Transverse colon (tissue), 4 donors: ENCODE measurements at regions not wholly inside any gene's neighbourhood (a gene's known extent, or its start where the extent isn't known, plus 50 kb on each side); places are given as distances from the start of the nearest gene placed in this dataset.

ENCODE experiments used
- DNase-seq: peaks from one replicate; pipeline ENCODE4 v3.0.0-alpha.2; 2019
- H3K27ac ChIP-seq, 4 donors: fragments of 200-600 bp; sonication (generic); 2 replicates each; pipeline ENCODE4 v1.5.1; 2016 to 2018; ENCODE audit warnings: inconsistent platforms in 4 of 4
- H3K27me3 ChIP-seq: fragments of 200-600 bp; sonication (generic); 2 replicates; pipeline ENCODE4 v1.5.1; 2017; ENCODE audit warnings: inconsistent platforms
- H3K36me3 ChIP-seq, 4 donors: fragments of 200-600 bp; sonication (generic); 2 replicates each; pipeline ENCODE4 v1.5.1; 2017 to 2019; ENCODE audit warnings: inconsistent platforms in 4 of 4
- H3K4me1 ChIP-seq, 4 donors: fragments of 200-600 bp; sonication (generic); 2 replicates each; pipeline ENCODE4 v1.5.1; 2017 to 2020; ENCODE audit warnings: inconsistent platforms in 4 of 4
- H3K4me3 ChIP-seq, 4 donors: fragments of 200-600 bp; sonication (generic); 1 replicate in 1 of 4; 2 replicates in 3 of 4; pipeline versions ENCODE4 v1.5.1 to v1.6.1; 2017 to 2019; ENCODE audit warnings: inconsistent platforms in 4 of 4
- H3K9me3 ChIP-seq, 2 donors: fragments of 200-600 bp; sonication (generic); 2 replicates each; pipeline ENCODE4 v1.5.1; 2017 to 2019; ENCODE audit warnings: inconsistent platforms in 2 of 2
- EP300 ChIP-seq: sonication (generic); formaldehyde crosslinking; IDR thresholded peaks from one replicate; pipeline ENCODE4 v1.6.1; 2017; ENCODE audit warnings: antibody characterized with exemption, low read depth
- POLR2A ChIP-seq: fragments of 450-650 bp; IDR thresholded peaks from one replicate; pipeline ENCODE4 v1.6.1; 2016; ENCODE audit warnings: antibody characterized with exemption, mild to moderate bottlenecking, moderate library complexity
- POLR2AphosphoS5 ChIP-seq, 3 donors: sonication (generic); formaldehyde crosslinking; IDR thresholded peaks; one replicate each; pipeline ENCODE4 v1.6.1; 2016; ENCODE audit warnings: antibody characterized with exemption in 3 of 3
- WGBS, 2 donors: methylation state at CpG; one replicate each; pipeline ENCODE4 v1.1.5; 2018; ENCODE audit warnings: low coverage in 1 of 2; 5-methylcytosine and 5-hydroxymethylcytosine counted together
- in situ Hi-C, 4 donors: fragments of 200-750 bp; cut with MboI; loops; one replicate each; pipeline versions ENCODE4 v1.15.0 to v1.15.1; 2017; ENCODE audit warnings: low sequenced_read_pairs in 3 of 4, low pct_ligation_motif_present in 1 of 4, low pct_unique_long_range_greater_than_20kb in 1 of 4
- intact Hi-C: fragments of 100-400 bp; cut with DNase I; formaldehyde crosslinking; loops from one replicate; pipeline ENCODE4 v1.15.1; 2023; ENCODE audit warnings: low total_unique reads
- TF ChIP-seq, protein P1 (sequence below), 5 experiments: fragments of 200-600 bp in 3 of 5; fragments of 450-650 bp in 2 of 5; sonication (generic) in 3 of 5; IDR thresholded peaks; 1 replicate in 2 of 5; 2 replicates in 3 of 5; pipeline ENCODE4 v1.5.1; 2016 to 2017; ENCODE audit warnings: antibody characterized with exemption in 5 of 5, inconsistent platforms in 3 of 5, mild to moderate bottlenecking in 2 of 5, moderate library complexity in 1 of 5

GRCh38 chr20:11281768-11282167 is 608.0 kb upstream of the JAG1 start:
- intact Hi-C loops: no loop called here
- H3K27ac ChIP-seq: no peak overlapping the region
- H3K27me3 ChIP-seq: no peaks in the 10 kb centered on the region
- no peaks in the 10 kb centered on the region for H3K9me3 ChIP-seq
- H3K4me3 ChIP-seq: no peak overlapping the region
- in situ Hi-C loops: loop anchor here in 1 of 4 donors (25.0 kb wide), 1 partner anchor 256 kb away; no protein-coding TSS in a partner anchor
- no peaks in the 10 kb centered on the region for H3K36me3 ChIP-seq
- TF ChIP-seq, protein P1, sequence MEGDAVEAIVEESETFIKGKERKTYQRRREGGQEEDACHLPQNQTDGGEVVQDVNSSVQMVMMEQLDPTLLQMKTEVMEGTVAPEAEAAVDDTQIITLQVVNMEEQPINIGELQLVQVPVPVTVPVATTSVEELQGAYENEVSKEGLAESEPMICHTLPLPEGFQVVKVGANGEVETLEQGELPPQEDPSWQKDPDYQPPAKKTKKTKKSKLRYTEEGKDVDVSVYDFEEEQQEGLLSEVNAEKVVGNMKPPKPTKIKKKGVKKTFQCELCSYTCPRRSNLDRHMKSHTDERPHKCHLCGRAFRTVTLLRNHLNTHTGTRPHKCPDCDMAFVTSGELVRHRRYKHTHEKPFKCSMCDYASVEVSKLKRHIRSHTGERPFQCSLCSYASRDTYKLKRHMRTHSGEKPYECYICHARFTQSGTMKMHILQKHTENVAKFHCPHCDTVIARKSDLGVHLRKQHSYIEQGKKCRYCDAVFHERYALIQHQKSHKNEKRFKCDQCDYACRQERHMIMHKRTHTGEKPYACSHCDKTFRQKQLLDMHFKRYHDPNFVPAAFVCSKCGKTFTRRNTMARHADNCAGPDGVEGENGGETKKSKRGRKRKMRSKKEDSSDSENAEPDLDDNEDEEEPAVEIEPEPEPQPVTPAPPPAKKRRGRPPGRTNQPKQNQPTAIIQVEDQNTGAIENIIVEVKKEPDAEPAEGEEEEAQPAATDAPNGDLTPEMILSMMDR (IDR thresholded peaks at IDR 0.05): no peak
- TF ChIP-seq POLR2A (no peak), POLR2AphosphoS5 (IDR thresholded peaks at IDR 0.05) (no peak), EP300 (no peak)
- 67 to 69% methylated on average over 4 of the region's 4 CpGs for WGBS, 2 donors
- H3K4me1 ChIP-seq: no peaks in the 10 kb centered on the region
- DNase-seq: no peak

- in situ Hi-C loops: loop anchor here in 1 of 4 donors (25.0 kb wide), 1 partner anchor 250 kb away; no protein-coding TSS in a partner anchor
These were observed 613.3 kb upstream of the JAG1 start for GRCh38 chr20:11287126-11287525.

GRCh38 chr20:11296221-11296620 is 621.5 kb upstream of the BTBD3 start:
- Histone ChIP-seq H3K27ac (no peak overlapping the region), H3K4me1 (no peaks in the 10 kb centered on the region), H3K4me3 (no peak overlapping the region), H3K36me3 (no peaks in the 10 kb centered on the region), H3K9me3 (no peaks in the 10 kb centered on the region), H3K27me3 (no peaks in the 10 kb centered on the region)
- in situ Hi-C loops: loop anchor here in 1 of 4 donors (25.0 kb wide), 1 partner anchor 241 kb away; no protein-coding TSS in a partner anchor
- no peak for DNase-seq
- WGBS, 2 donors: 86 to 92% methylated on average over 1 of the region's 1 CpG
- TF ChIP-seq, protein P1 (IDR thresholded peaks at IDR 0.05): no peak
- no peak for TF ChIP-seq POLR2AphosphoS5 (IDR thresholded peaks at IDR 0.05)
- no peak for TF ChIP-seq POLR2A
- TF ChIP-seq EP300: no peak
- intact Hi-C loops: no loop called here

More at GRCh38 chr20:11287126-11287525, 613.3 kb upstream of the JAG1 start:
- Histone ChIP-seq H3K27ac (no peak overlapping the region), H3K4me3 (no peak overlapping the region), H3K9me3 (no peaks in the 10 kb centered on the region), H3K4me1 (no peaks in the 10 kb centered on the region), H3K36me3 (no peaks in the 10 kb centered on the region), H3K27me3 (no peaks in the 10 kb centered on the region)
- DNase-seq: no peak
- 73 to 74% methylated on average over 2 of the region's 2 CpGs for WGBS, 2 donors
- no peak for TF ChIP-seq POLR2A
- TF ChIP-seq, protein P1 (IDR thresholded peaks at IDR 0.05): no peak
- TF ChIP-seq POLR2AphosphoS5 (IDR thresholded peaks at IDR 0.05): no peak
- TF ChIP-seq EP300: no peak
- intact Hi-C loops: no loop called here

DNA sequence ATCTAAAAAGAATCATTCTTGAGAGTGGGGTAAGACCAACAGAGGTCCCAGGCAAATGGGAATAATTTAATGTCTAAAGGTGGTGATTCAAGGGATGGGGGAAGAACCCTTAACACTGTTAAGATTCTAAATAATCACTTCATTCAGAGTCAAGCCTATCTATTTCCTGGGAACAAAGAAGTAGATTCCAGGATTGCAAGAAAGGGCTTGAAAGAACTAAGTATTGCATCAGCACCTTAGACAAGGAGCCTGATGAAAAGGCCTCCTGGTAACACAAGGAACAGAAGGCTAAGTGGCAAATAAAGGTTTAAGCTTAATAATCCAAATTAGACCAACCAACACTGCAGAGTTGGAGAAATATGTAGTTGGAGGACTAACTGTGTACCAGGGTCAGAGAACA is 620.7 kb upstream of the BTBD3 start:
- TF ChIP-seq, protein P1 (IDR thresholded peaks at IDR 0.05): no peak
- TF ChIP-seq EP300 (no peak), POLR2A (no peak), POLR2AphosphoS5 (IDR thresholded peaks at IDR 0.05) (no peak)
- Histone ChIP-seq H3K36me3 (no peaks in the 10 kb centered on the region), H3K27me3 (no peaks in the 10 kb centered on the region), H3K4me1 (no peaks in the 10 kb centered on the region), H3K27ac (no peak overlapping the region), H3K4me3 (no peak overlapping the region), H3K9me3 (no peaks in the 10 kb centered on the region)
- intact Hi-C loops: no loop called here
- DNase-seq: no peak
- in situ Hi-C loops: loop anchor here in 1 of 4 donors (25.0 kb wide), 1 partner anchor 240 kb away; no protein-coding TSS in a partner anchor
